SK-N-SH treated with all-trans-retinoic acid at 6 μM for 48 hours (cell line): ENCODE measurements at regions not wholly inside any gene's neighbourhood (a gene's known extent, or its start where the extent isn't known, plus 50 kb on each side); places are given as distances from the start of the nearest gene placed in this dataset.

Experiments
- ATAC-seq: fragments of 200-7000 bp; cut with Tn5 transposase; 3 replicates; pipeline ENCODE4 v1.9.1; 2020; ENCODE audit warnings: mild to moderate bottlenecking, moderate library complexity
- BACH2 ChIP-seq: fragments of 250-450 bp; sonication (Bioruptor Pico); IDR thresholded peaks from 2 replicates; pipeline ENCODE4 v1.9.0; 2021; ENCODE audit warnings: mild to moderate bottlenecking, borderline replicate concordance
- CREB5 ChIP-seq: fragments of 250-450 bp; sonication (Bioruptor Pico); IDR thresholded peaks from 2 replicates; pipeline ENCODE4 v1.5.1; 2020; ENCODE audit warnings: low read depth, mild to moderate bottlenecking, moderate library complexity
- CSDC2 ChIP-seq: fragments of 250-450 bp; sonication (Bioruptor Pico); IDR thresholded peaks from 2 replicates; pipeline ENCODE4 v1.5.0; 2020; ENCODE audit warnings: mild to moderate bottlenecking, moderate library complexity
- ESRRG ChIP-seq: fragments of 250-450 bp; sonication (Bioruptor Pico); IDR thresholded peaks from 2 replicates; pipeline ENCODE4 v1.6.1; 2021; ENCODE audit warnings: mild to moderate bottlenecking
- GLIS3 ChIP-seq: fragments of 250-450 bp; sonication (Bioruptor Pico); IDR thresholded peaks from 2 replicates; pipeline ENCODE4 v1.5.0; 2020; ENCODE audit warnings: mild to moderate bottlenecking, moderate library complexity
- ISL1 ChIP-seq: fragments of 250-450 bp; sonication (Bioruptor Pico); IDR thresholded peaks from 2 replicates; pipeline ENCODE4 v2.1.2; 2022; ENCODE audit warnings: mild to moderate bottlenecking, moderate library complexity
- OSR1 ChIP-seq: fragments of 250-450 bp; sonication (Bioruptor Pico); IDR thresholded peaks from 2 replicates; pipeline ENCODE4 v1.8.0; 2022; ENCODE audit warnings: moderate library complexity, mild to moderate bottlenecking, inconsistent platforms
- RARB ChIP-seq: fragments of 250-450 bp; sonication (Bioruptor Pico); IDR thresholded peaks from 2 replicates; pipeline ENCODE4 v1.8.0; 2021; ENCODE audit warnings: mild to moderate bottlenecking, moderate library complexity
- SNAI2 ChIP-seq: fragments of 250-450 bp; sonication (Bioruptor Pico); IDR thresholded peaks from 2 replicates; pipeline ENCODE4 v1.5.0; 2020; ENCODE audit warnings: mild to moderate bottlenecking, moderate library complexity
- TCF4 ChIP-seq: fragments of 250-450 bp; sonication (Bioruptor Pico); IDR thresholded peaks from 2 replicates; pipeline ENCODE4 v1.8.0; 2021; ENCODE audit warnings: mild to moderate bottlenecking, moderate library complexity, borderline replicate concordance
- TOX ChIP-seq: fragments of 250-450 bp; sonication (Bioruptor Pico); IDR thresholded peaks from 2 replicates; pipeline ENCODE4 v1.8.0; 2021; ENCODE audit warnings: mild to moderate bottlenecking, moderate library complexity, borderline replicate concordance
- TSHZ2 ChIP-seq: fragments of 250-450 bp; sonication (Bioruptor Pico); IDR thresholded peaks from 2 replicates; pipeline ENCODE4 v1.5.0; 2020; ENCODE audit warnings: mild to moderate bottlenecking, moderate library complexity
- ZC3H10 ChIP-seq: fragments of 250-450 bp; sonication (Bioruptor Pico); IDR thresholded peaks from 2 replicates; pipeline ENCODE4 v1.5.1; 2021; ENCODE audit warnings: mild to moderate bottlenecking, moderate library complexity
- ZFP3 ChIP-seq: fragments of 250-450 bp; sonication (Bioruptor Pico); IDR thresholded peaks from 2 replicates; pipeline ENCODE4 v1.5.0; 2020; ENCODE audit warnings: mild to moderate bottlenecking, moderate library complexity
- ZFP30 ChIP-seq: fragments of 450-650 bp; formaldehyde crosslinking; IDR thresholded peaks from 2 replicates; pipeline ENCODE4 v1.5.0; 2022; ENCODE audit warnings: mild to moderate bottlenecking, moderate library complexity
- ZNF70 ChIP-seq: fragments of 450-650 bp; formaldehyde crosslinking; IDR thresholded peaks from 2 replicates; pipeline ENCODE4 v1.5.0; 2020; ENCODE audit warnings: mild to moderate bottlenecking, moderate library complexity
- TF ChIP-seq, protein P1 (sequence below): fragments of 250-450 bp; sonication (Bioruptor Pico); IDR thresholded peaks from 2 replicates; pipeline ENCODE4 v1.8.0; 2021; ENCODE audit warnings: low read depth, mild to moderate bottlenecking, moderate library complexity, borderline replicate concordance
- TF ChIP-seq, protein P2 (sequence below): fragments of 250-450 bp; sonication (Bioruptor Pico); IDR thresholded peaks from 2 replicates; pipeline ENCODE4 v1.5.1; 2021; ENCODE audit warnings: mild to moderate bottlenecking, moderate library complexity
- TF ChIP-seq, protein P3 (sequence below): fragments of 250-450 bp; sonication (Bioruptor Pico); IDR thresholded peaks from 2 replicates; pipeline ENCODE4 v1.8.0; 2020; ENCODE audit warnings: mild to moderate bottlenecking, moderate library complexity, borderline replicate concordance

DNA sequence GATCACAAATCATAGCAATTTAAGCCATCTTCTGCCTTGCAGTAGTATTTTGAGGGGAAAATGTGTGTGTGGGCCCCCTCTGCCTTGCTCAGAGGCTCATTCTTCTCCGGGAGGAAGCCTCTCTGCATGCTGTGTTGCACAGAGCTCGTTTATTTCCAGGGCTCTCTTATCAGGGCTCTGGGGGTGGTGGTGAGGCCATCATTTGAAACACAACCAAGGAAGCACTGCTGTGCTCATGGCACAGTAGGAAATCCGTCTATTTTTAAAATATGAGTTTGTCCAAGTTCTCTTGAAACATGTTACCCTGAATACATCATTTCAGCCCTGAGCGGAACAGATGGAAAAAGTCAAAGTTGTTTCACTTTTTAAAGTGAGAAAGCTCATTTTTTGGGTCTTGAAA is 369.0 kb upstream of the CFAP20DC start (continued):
- TF ChIP-seq TSHZ2 (CRISPR knock-in tag) (no peak), OSR1 (CRISPR knock-in tag) (no peak)
- TF ChIP-seq, all 23 proteins: peak for 0

DNA sequence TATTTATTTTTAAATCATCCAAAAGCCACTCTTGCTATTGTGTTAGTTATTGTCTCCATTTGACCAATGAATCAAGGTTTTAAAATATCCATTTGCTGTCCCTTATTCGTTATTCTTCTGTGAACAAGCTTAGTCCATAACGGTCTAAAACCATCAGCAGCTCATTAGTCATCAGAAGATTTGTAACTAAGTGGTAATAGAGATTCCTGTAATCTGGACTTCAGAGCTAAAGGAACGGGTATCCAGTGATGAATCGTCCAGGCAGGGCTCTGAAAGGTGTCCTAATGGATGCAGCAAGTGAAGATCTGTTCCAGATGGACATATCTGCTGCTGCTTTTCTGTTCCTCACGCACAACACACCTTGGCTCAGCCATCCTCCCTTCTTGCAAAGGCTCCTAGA is 362.7 kb upstream of the CFAP20DC start:
- TF ChIP-seq SNAI2 (no peak), CSDC2 (CRISPR knock-in tag) (no peak), GLIS3 (CRISPR knock-in tag) (no peak), BACH2 (CRISPR knock-in tag) (no peak), RARB (CRISPR knock-in tag) (no peak), ZFP3 (no peak), ZC3H10 (CRISPR knock-in tag) (no peak), OSR1 (CRISPR knock-in tag) (no peak), ESRRG (CRISPR knock-in tag) (no peak), TCF4 (CRISPR knock-in tag) (no peak), TOX (CRISPR knock-in tag) (no peak), ZNF70 (CRISPR knock-in tag) (no peak), CREB5 (no peak), ZFP30 (no peak)
- TF ChIP-seq, protein P1, sequence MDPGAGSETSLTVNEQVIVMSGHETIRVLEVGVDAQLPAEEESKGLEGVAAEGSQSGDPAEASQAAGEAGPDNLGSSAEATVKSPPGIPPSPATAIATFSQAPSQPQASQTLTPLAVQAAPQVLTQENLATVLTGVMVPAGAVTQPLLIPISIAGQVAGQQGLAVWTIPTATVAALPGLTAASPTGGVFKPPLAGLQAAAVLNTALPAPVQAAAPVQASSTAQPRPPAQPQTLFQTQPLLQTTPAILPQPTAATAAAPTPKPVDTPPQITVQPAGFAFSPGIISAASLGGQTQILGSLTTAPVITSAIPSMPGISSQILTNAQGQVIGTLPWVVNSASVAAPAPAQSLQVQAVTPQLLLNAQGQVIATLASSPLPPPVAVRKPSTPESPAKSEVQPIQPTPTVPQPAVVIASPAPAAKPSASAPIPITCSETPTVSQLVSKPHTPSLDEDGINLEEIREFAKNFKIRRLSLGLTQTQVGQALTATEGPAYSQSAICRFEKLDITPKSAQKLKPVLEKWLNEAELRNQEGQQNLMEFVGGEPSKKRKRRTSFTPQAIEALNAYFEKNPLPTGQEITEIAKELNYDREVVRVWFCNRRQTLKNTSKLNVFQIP (CRISPR knock-in tag): no peak
- TF ChIP-seq, protein P2, sequence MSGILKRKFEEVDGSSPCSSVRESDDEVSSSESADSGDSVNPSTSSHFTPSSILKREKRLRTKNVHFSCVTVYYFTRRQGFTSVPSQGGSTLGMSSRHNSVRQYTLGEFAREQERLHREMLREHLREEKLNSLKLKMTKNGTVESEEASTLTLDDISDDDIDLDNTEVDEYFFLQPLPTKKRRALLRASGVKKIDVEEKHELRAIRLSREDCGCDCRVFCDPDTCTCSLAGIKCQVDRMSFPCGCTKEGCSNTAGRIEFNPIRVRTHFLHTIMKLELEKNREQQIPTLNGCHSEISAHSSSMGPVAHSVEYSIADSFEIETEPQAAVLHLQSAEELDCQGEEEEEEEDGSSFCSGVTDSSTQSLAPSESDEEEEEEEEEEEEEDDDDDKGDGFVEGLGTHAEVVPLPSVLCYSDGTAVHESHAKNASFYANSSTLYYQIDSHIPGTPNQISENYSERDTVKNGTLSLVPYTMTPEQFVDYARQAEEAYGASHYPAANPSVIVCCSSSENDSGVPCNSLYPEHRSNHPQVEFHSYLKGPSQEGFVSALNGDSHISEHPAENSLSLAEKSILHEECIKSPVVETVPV (CRISPR knock-in tag): no peak
- TF ChIP-seq, protein P3, sequence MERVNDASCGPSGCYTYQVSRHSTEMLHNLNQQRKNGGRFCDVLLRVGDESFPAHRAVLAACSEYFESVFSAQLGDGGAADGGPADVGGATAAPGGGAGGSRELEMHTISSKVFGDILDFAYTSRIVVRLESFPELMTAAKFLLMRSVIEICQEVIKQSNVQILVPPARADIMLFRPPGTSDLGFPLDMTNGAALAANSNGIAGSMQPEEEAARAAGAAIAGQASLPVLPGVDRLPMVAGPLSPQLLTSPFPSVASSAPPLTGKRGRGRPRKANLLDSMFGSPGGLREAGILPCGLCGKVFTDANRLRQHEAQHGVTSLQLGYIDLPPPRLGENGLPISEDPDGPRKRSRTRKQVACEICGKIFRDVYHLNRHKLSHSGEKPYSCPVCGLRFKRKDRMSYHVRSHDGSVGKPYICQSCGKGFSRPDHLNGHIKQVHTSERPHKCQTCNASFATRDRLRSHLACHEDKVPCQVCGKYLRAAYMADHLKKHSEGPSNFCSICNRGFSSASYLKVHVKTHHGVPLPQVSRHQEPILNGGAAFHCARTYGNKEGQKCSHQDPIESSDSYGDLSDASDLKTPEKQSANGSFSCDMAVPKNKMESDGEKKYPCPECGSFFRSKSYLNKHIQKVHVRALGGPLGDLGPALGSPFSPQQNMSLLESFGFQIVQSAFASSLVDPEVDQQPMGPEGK (CRISPR knock-in tag): no peak
- TF ChIP-seq, all 23 proteins: peak for 0
- no peak for ATAC-seq

DNA sequence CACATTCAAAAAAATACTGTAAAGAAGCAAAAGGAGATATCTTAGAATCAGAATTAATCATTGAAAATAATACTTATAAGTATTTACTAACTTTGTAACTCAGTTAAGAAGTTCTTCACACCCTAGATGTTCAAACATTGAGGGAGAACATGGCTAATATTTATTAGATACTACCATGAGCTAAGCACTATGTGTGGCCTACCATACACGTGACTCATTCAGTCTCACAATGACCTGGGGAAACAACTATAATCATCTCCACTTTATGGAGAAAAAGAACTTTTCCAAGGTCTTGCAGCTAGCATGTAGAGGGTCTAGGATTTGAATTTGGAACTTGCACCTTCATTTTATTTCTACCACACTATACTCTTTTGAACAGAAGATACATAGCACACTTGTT is 361.9 kb upstream of the CFAP20DC start:
- ATAC-seq: no peak
- TF ChIP-seq TSHZ2 (CRISPR knock-in tag) (no peak), ZC3H10 (CRISPR knock-in tag) (no peak), CREB5 (no peak), ISL1 (CRISPR knock-in tag) (no peak)
- TF ChIP-seq, all 23 proteins: peak for 0
